ENCODE measurements at regions not wholly inside any gene's neighbourhood (a gene's known extent, or its start where the extent isn't known, plus 50 kb on each side); places are given as distances from the start of the nearest gene placed in this dataset.

GRCh38 chr20:6646021-6646636, 121.4 kb upstream of the BMP2 start:
- Histone ChIP-seq H3K27me3 (ENCODE audit: control insufficient read depth, extremely low read depth, insufficient read depth, low read length) (no peaks in the 10 kb centered on the region), H3K79me2 (ENCODE audit: control insufficient read depth, insufficient read depth, low read length) (no peaks in the 10 kb centered on the region), H2AFZ (ENCODE audit: control insufficient read depth, low read length) (no peak overlapping the region), H3K4me1 (ENCODE audit: control insufficient read depth, extremely low read depth, insufficient read depth, low read length) (peaks cover 10% of the 10 kb centered on the region), H3K36me3 (ENCODE audit: control insufficient read depth in 2 of 2, extremely low read depth in 1 of 2, insufficient read depth in 2 of 2, low read length in 2 of 2) (no peaks in the 10 kb centered on the region), H3K9me1 (ENCODE audit: control insufficient read depth, extremely low read depth, insufficient read depth, low read length) (no peaks in the 10 kb centered on the region), H3K4me3 (ENCODE audit: control insufficient read depth in 2 of 3, extremely low read depth in 1 of 3, insufficient read depth in 2 of 3, low read depth in 1 of 3, low read length in 3 of 3) (no peak overlapping the region), H3K9me3 (ENCODE audit: control insufficient read depth, low read depth, low read length) (no peaks in the 10 kb centered on the region), H3K9ac (ENCODE audit: control insufficient read depth, extremely low read depth, insufficient read depth, low read length) (no peak overlapping the region), H3K4me2 (ENCODE audit: control insufficient read depth, extremely low read depth, insufficient read depth, low read depth, low read length) (no peak overlapping the region), H4K20me1 (ENCODE audit: control insufficient read depth, extremely low read depth, insufficient read depth, low read length) (no peaks in the 10 kb centered on the region), H3K27ac (ENCODE audit: control insufficient read depth, insufficient read depth, low read length) (no peak overlapping the region)
- no peak for DNase-seq (ENCODE audit: low read depth, low spot score)
- TF ChIP-seq CTCF (optimal IDR thresholded peaks at IDR 0.05 in 1 of 3, IDR thresholded peaks at IDR 0.05 in 1 of 3, conservative IDR thresholded peaks at IDR 0.05 in 1 of 3; ENCODE audit: extremely low read depth in 1 of 3, insufficient read depth in 2 of 3, low read length in 3 of 3) = no peak
- no peak for TF ChIP-seq EZH2 (IDR thresholded peaks at IDR 0.05; ENCODE audit: low read length)
- dilution Hi-C loops (cut with MboI; ENCODE audit: extremely low pct_ligation_motif_present, low sequenced_read_pairs) = no loop called here
- FAIRE-seq = no peak

- no peak overlapping the region for H3K27ac ChIP-seq (ENCODE audit: control insufficient read depth, insufficient read depth, low read length)
- FAIRE-seq (no peak), DNase-seq (ENCODE audit: low read depth, low spot score) (no peak)
- dilution Hi-C loops (cut with MboI; ENCODE audit: extremely low pct_ligation_motif_present, low sequenced_read_pairs) = no loop called here
- TF ChIP-seq EZH2 (IDR thresholded peaks at IDR 0.05; ENCODE audit: low read length) (no peak), CTCF (optimal IDR thresholded peaks at IDR 0.05 in 1 of 3, IDR thresholded peaks at IDR 0.05 in 1 of 3, conservative IDR thresholded peaks at IDR 0.05 in 1 of 3; ENCODE audit: extremely low read depth in 1 of 3, insufficient read depth in 2 of 3, low read length in 3 of 3) (no peak)
- H3K9me1 ChIP-seq (ENCODE audit: control insufficient read depth, extremely low read depth, insufficient read depth, low read length) = no peaks in the 10 kb centered on the region
- no peak overlapping the region for H2AFZ ChIP-seq (ENCODE audit: control insufficient read depth, low read length)
- no peaks in the 10 kb centered on the region for H3K79me2 ChIP-seq (ENCODE audit: control insufficient read depth, insufficient read depth, low read length)
- H4K20me1 ChIP-seq (ENCODE audit: control insufficient read depth, extremely low read depth, insufficient read depth, low read length) = no peaks in the 10 kb centered on the region
- H3K4me3 ChIP-seq (ENCODE audit: control insufficient read depth in 2 of 3, extremely low read depth in 1 of 3, insufficient read depth in 2 of 3, low read depth in 1 of 3, low read length in 3 of 3) = no peak overlapping the region
- H3K4me1 ChIP-seq (ENCODE audit: control insufficient read depth, extremely low read depth, insufficient read depth, low read length) = no peaks in the 10 kb centered on the region
- no peaks in the 10 kb centered on the region for H3K27me3 ChIP-seq (ENCODE audit: control insufficient read depth, extremely low read depth, insufficient read depth, low read length)
- no peak overlapping the region for H3K4me2 ChIP-seq (ENCODE audit: control insufficient read depth, extremely low read depth, insufficient read depth, low read depth, low read length)
- no peak overlapping the region for H3K9ac ChIP-seq (ENCODE audit: control insufficient read depth, extremely low read depth, insufficient read depth, low read length)
- no peaks in the 10 kb centered on the region for H3K36me3 ChIP-seq (ENCODE audit: control insufficient read depth in 2 of 2, extremely low read depth in 1 of 2, insufficient read depth in 2 of 2, low read length in 2 of 2)
- no peaks in the 10 kb centered on the region for H3K9me3 ChIP-seq (ENCODE audit: control insufficient read depth, low read depth, low read length)
These were observed 122.5 kb upstream of the BMP2 start for GRCh38 chr20:6644813-6645628.

Data from keratinocyte (primary cell).